Activated naive CD8-positive, alpha-beta T cell treated with anti-CD3 and anti-CD28 coated beads, Interleukin-2, amount 50 U/mL, for 24 hours (primary cell): ENCODE measurements at regions not wholly inside any gene's neighbourhood (a gene's known extent, or its start where the extent isn't known, plus 50 kb on each side); places are given as distances from the start of the nearest gene placed in this dataset.

Source experiments
- ATAC-seq: fragments of 150-1000 bp; cut with Tn5 transposase; one replicate; pipeline ENCODE4 v1.10.0; 2021
- DNase-seq: peaks from one replicate; pipeline ENCODE4 v3.0.0; 2021
- H3K27ac Mint-ChIP-seq: one replicate; pipeline ENCODE4 v1.8.0; 2021; ENCODE audit warnings: mild to moderate bottlenecking, mixed read lengths
- H3K27me3 Mint-ChIP-seq: one replicate; pipeline ENCODE4 v1.8.0; 2021; ENCODE audit warnings: mixed read lengths
- H3K36me3 Mint-ChIP-seq: one replicate; pipeline ENCODE4 v1.8.0; 2021; ENCODE audit warnings: low read depth, mixed read lengths
- H3K4me1 Mint-ChIP-seq: one replicate; pipeline ENCODE4 v1.8.0; 2021; ENCODE audit warnings: mixed read lengths
- H3K4me3 Mint-ChIP-seq: one replicate; pipeline ENCODE4 v1.8.0; 2021; ENCODE audit warnings: mild to moderate bottlenecking, moderate library complexity, mixed read lengths
- H3K9me3 Mint-ChIP-seq: one replicate; pipeline ENCODE4 v1.8.0; 2021; ENCODE audit warnings: mixed read lengths

GRCh38 chr22:47582067-47582466 lies 819.6 kb downstream of the TBC1D22A start:
- Mint-ChIP-seq H3K36me3 (no peaks in the 10 kb centered on the region), H3K4me1 (no peaks in the 10 kb centered on the region), H3K27ac (no peak overlapping the region), H3K4me3 (no peak overlapping the region), H3K9me3 (peaks cover 5% of the 10 kb centered on the region), H3K27me3 (no peaks in the 10 kb centered on the region)
- DNase-seq (no peak), ATAC-seq (no peak)

DNA sequence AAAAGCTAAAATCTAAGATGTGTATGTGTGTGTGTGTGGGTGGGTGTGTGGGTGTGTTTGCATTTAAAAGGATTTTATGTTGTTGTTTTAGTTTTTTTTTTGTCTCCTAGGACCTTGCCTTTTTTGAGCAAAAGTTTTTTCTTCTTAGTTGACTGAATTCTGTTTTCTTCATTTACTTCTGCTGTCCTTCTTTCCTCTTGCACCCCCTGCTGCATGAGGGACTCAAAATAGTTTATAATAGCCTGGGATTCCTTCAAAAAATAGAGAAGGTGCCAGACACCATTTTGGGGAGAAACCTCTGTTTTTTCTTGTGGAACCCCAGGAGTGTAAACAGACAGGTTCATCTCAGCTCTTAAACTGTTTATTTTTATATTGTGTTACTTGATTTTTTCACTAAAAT lies 817.7 kb downstream of the TBC1D22A start:
- Mint-ChIP-seq H3K27ac (no peak overlapping the region), H3K36me3 (no peaks in the 10 kb centered on the region), H3K27me3 (peaks cover 6% of the 10 kb centered on the region), H3K4me3 (no peak overlapping the region), H3K9me3 (peaks cover 3% of the 10 kb centered on the region), H3K4me1 (no peaks in the 10 kb centered on the region)
- ATAC-seq (no peak), DNase-seq (no peak)

- Mint-ChIP-seq H3K4me3 (no peak overlapping the region), H3K4me1 (no peaks in the 10 kb centered on the region), H3K9me3 (no peaks in the 10 kb centered on the region), H3K36me3 (no peaks in the 10 kb centered on the region), H3K27me3 (peaks cover 9% of the 10 kb centered on the region), H3K27ac (no peak overlapping the region)
- no peak for ATAC-seq
- no peak for DNase-seq
Observed at GRCh38 chr22:47576908-47577307, 814.5 kb downstream of the TBC1D22A start.

GRCh38 chr22:47575291-47575690 lies 812.8 kb downstream of the TBC1D22A start:
- no peaks in the 10 kb centered on the region for H3K36me3 Mint-ChIP-seq
- no peak overlapping the region for H3K4me3 Mint-ChIP-seq
- H3K27me3 Mint-ChIP-seq = peaks cover 9% of the 10 kb centered on the region
- no peaks in the 10 kb centered on the region for H3K9me3 Mint-ChIP-seq
- ATAC-seq = no peak
- no peak for DNase-seq
- H3K27ac Mint-ChIP-seq = no peak overlapping the region
- no peaks in the 10 kb centered on the region for H3K4me1 Mint-ChIP-seq

DNA sequence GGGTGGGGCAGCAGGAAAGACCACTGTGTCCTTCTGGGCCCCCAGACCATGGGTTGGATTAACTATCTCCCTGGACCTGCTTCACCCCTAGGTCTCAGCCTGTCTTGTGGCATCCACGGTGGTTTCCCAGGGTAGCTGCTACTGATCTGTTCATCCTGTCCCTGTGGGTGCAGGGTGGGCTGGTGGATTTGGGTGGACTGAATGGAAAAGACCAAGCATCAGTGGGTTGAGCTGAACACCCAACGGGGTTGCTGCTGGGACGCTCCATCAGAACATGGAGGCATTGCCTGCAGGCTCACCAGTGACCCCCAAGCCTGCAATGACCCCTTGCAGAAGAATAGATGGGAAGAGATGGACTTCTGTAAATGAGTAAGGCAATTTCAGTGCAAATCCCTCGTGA lies 812.1 kb downstream of the TBC1D22A start:
- H3K27ac Mint-ChIP-seq = no peak overlapping the region
- ATAC-seq = no peak
- H3K4me1 Mint-ChIP-seq = no peaks in the 10 kb centered on the region
- H3K36me3 Mint-ChIP-seq = no peaks in the 10 kb centered on the region
- H3K9me3 Mint-ChIP-seq = no peaks in the 10 kb centered on the region
- peaks cover 9% of the 10 kb centered on the region for H3K27me3 Mint-ChIP-seq
- no peak for DNase-seq
- no peak overlapping the region for H3K4me3 Mint-ChIP-seq

DNA sequence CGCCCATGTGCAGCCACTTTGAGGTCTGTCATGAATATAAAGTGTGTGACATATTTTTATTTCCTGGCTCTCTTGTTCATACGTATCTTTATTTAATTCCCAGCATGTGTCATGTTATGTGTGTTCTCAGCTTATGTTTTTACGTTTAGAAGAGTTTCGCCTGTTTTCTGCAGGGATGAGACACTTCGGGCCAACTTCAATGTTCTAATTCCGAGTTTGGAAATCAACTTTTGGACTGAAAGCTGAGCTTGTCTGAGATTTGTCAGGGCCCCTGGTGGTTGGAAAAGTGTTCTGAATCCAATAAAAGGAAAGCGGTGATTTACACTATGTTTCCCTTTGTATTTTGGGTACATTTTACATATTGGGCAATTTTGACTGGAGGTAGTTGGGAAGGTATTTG lies 810.7 kb downstream of the TBC1D22A start:
- Mint-ChIP-seq H3K27ac (no peak overlapping the region), H3K27me3 (peaks cover 9% of the 10 kb centered on the region), H3K36me3 (no peaks in the 10 kb centered on the region), H3K9me3 (no peaks in the 10 kb centered on the region), H3K4me1 (no peaks in the 10 kb centered on the region), H3K4me3 (no peak overlapping the region)
- DNase-seq = no peak
- ATAC-seq = no peak

GRCh38 chr22:47572443-47572842 lies 810.0 kb downstream of the TBC1D22A start:
- Mint-ChIP-seq H3K9me3 (no peaks in the 10 kb centered on the region), H3K4me3 (no peak overlapping the region), H3K4me1 (no peaks in the 10 kb centered on the region), H3K27ac (no peak overlapping the region), H3K27me3 (peaks cover 9% of the 10 kb centered on the region), H3K36me3 (no peaks in the 10 kb centered on the region)
- DNase-seq = no peak
- ATAC-seq = no peak

DNA sequence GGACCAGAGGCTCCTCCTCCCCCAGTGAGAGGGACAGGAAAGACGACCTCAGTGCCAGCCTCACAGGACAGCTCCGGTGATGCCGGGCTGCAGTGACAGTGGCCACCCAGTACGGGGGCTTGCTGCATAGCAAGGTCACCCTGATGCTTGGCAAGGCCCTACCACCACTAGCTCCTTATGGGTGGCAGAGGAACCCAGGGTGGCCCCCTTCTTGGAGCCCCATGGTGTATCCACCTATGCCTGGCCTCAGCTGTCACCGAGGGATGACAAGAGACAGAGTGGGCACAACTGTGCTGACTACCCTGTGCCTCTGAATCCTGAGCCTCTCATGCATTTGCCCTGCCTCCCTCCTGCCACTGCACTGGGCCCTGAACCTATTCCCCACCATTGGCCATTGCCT lies 809.2 kb downstream of the TBC1D22A start:
- Mint-ChIP-seq H3K27me3 (peaks cover 7% of the 10 kb centered on the region), H3K27ac (no peak overlapping the region), H3K9me3 (no peaks in the 10 kb centered on the region), H3K36me3 (no peaks in the 10 kb centered on the region), H3K4me1 (no peaks in the 10 kb centered on the region), H3K4me3 (no peak overlapping the region)
- DNase-seq (no peak), ATAC-seq (no peak)

GRCh38 chr22:47570851-47571250 lies 808.4 kb downstream of the TBC1D22A start:
- Mint-ChIP-seq H3K27me3 (peaks cover 6% of the 10 kb centered on the region), H3K4me3 (no peak overlapping the region), H3K4me1 (no peaks in the 10 kb centered on the region), H3K36me3 (no peaks in the 10 kb centered on the region), H3K9me3 (no peaks in the 10 kb centered on the region), H3K27ac (no peak overlapping the region)
- DNase-seq (no peak), ATAC-seq (no peak)

DNA sequence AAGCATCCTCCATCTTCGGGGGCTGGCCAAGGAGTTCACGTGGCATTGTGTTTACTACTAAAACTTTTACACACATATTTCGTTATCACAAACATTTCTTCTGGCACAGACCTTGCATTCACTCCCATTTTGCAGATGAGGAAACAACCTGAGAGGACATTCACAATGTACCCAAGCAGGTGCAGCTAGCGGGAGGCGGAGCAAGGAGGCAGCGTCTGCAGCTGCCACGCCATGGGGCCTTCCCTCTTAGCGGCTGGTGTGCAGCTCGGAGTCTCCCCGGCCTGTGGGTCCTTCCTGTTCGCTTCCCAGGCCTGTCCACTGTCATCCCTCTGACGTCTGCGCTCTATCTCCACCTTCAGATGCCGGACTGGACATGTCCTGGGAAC lies 807.8 kb downstream of the TBC1D22A start:
- no peaks in the 10 kb centered on the region for H3K4me1 Mint-ChIP-seq
- ATAC-seq = no peak

GRCh38 chr22:47569389-47570299 lies 807.2 kb downstream of the TBC1D22A start:
- no peak for DNase-seq
- Mint-ChIP-seq H3K27ac (no peak overlapping the region), H3K4me1 (no peaks in the 10 kb centered on the region), H3K9me3 (no peaks in the 10 kb centered on the region), H3K27me3 (no peaks in the 10 kb centered on the region), H3K4me3 (no peak overlapping the region), H3K36me3 (no peaks in the 10 kb centered on the region)
- no peak for ATAC-seq

More for the DNA sequence above, 807.8 kb downstream of the TBC1D22A start:
- Mint-ChIP-seq H3K36me3 (no peaks in the 10 kb centered on the region), H3K9me3 (no peaks in the 10 kb centered on the region), H3K4me3 (no peak overlapping the region), H3K27ac (no peak overlapping the region), H3K27me3 (peaks cover 5% of the 10 kb centered on the region)
- no peak for DNase-seq

DNA sequence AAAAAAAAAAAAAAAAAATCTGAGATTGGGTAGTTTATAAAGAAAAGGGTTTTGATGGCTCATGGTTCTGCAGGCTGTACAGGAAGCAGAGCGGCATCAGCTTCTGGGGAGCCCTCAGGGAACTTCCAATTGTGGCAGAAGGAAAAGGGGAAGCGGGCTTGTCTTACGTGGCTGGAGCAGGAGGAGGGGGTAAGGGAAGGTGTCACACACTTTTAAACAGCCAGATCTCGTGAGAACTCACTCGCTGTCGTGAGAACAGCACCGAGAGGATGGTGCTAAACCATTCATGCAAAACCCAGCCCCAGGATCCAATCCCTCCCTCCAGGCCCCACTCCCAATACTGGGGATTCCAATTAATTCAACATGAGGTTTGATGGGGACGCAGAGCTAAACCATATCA lies 806.2 kb downstream of the TBC1D22A start:
- ATAC-seq (no peak), DNase-seq (no peak)
- no peak overlapping the region for H3K4me3 Mint-ChIP-seq
- H3K27ac Mint-ChIP-seq = no peak overlapping the region
- no peaks in the 10 kb centered on the region for H3K36me3 Mint-ChIP-seq
- no peaks in the 10 kb centered on the region for H3K27me3 Mint-ChIP-seq
- no peaks in the 10 kb centered on the region for H3K4me1 Mint-ChIP-seq
- no peaks in the 10 kb centered on the region for H3K9me3 Mint-ChIP-seq

GRCh38 chr22:47567126-47568090 lies 805.0 kb downstream of the TBC1D22A start:
- ATAC-seq = no peak
- Mint-ChIP-seq H3K4me1 (no peaks in the 10 kb centered on the region), H3K27me3 (no peaks in the 10 kb centered on the region), H3K36me3 (no peaks in the 10 kb centered on the region), H3K4me3 (no peak overlapping the region), H3K27ac (no peak overlapping the region), H3K9me3 (no peaks in the 10 kb centered on the region)
- DNase-seq = no peak

- H3K36me3 Mint-ChIP-seq = no peaks in the 10 kb centered on the region
- DNase-seq (no peak), ATAC-seq (no peak)
- H3K4me1 Mint-ChIP-seq = no peaks in the 10 kb centered on the region
- H3K27ac Mint-ChIP-seq = no peak overlapping the region
- no peaks in the 10 kb centered on the region for H3K9me3 Mint-ChIP-seq
- H3K27me3 Mint-ChIP-seq = no peaks in the 10 kb centered on the region
- no peak overlapping the region for H3K4me3 Mint-ChIP-seq
Observed at GRCh38 chr22:47566491-47566890, 804.0 kb downstream of the TBC1D22A start.

DNA sequence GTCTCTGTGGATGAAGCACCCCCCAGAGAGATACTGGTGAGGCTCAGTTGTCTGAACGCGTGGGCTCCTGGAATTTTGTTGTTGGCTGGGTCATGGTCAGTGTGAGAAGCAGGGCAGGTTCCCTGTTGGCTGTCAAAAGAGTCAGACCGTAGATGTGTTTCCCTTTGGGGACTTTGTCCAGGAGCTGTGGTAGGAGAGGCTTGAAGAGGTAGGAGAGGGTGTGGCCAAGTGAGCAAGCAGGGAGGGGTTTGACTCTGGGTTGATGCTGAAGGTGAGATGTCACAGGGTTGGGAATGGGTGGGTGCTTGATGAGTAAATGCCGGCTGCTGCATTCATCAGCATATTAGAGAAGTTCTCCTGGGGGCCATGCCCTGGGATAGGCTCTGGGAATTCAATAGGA lies 803.2 kb downstream of the TBC1D22A start:
- DNase-seq = no peak
- H3K4me1 Mint-ChIP-seq = no peaks in the 10 kb centered on the region
- ATAC-seq = no peak
- no peak overlapping the region for H3K4me3 Mint-ChIP-seq
- no peak overlapping the region for H3K27ac Mint-ChIP-seq
- no peaks in the 10 kb centered on the region for H3K36me3 Mint-ChIP-seq
- H3K27me3 Mint-ChIP-seq = no peaks in the 10 kb centered on the region
- no peaks in the 10 kb centered on the region for H3K9me3 Mint-ChIP-seq
